Astrocyte (in vitro differentiated cells and primary cell): ENCODE measurements at regions not wholly inside any gene's neighbourhood (a gene's known extent, or its start where the extent isn't known, plus 50 kb on each side); places are given as distances from the start of the nearest gene placed in this dataset.

Experiments
- DNase-seq: peaks from one replicate; pipeline ENCODE4 v3.0.0-alpha.2; 2010; ENCODE audit warnings: low read depth
- FAIRE-seq: peaks from 2 replicates; lab custom pipeline; 2011; peaks lifted over from hg19 to GRCh38; lab: Jason Lieb, UNC
- H2AFZ ChIP-seq: 2 replicates; pipeline ENCODE4 v1.6.0; 2012; ENCODE audit warnings: low read depth, low read length, inconsistent platforms
- H3K27ac ChIP-seq: 2 replicates; pipeline ENCODE4 v1.5.1; 2011; ENCODE audit warnings: low read depth, low read length, inconsistent platforms
- H3K27me3 ChIP-seq: 2 replicates; pipeline ENCODE4 v1.6.0; 2011; ENCODE audit warnings: low read length, inconsistent platforms; ENCODE audit not compliant: insufficient read depth
- H3K36me3 ChIP-seq: 2 replicates; pipeline ENCODE4 v1.5.1; 2011; ENCODE audit warnings: low read length, inconsistent platforms; ENCODE audit not compliant: insufficient read depth
- H3K4me1 ChIP-seq: 2 replicates; pipeline ENCODE4 v1.5.1; 2011; ENCODE audit warnings: low read length, inconsistent platforms; ENCODE audit not compliant: insufficient read depth
- H3K4me2 ChIP-seq: 2 replicates; pipeline ENCODE4 v1.6.0; 2012; ENCODE audit warnings: low read length, inconsistent platforms
- H3K4me3 ChIP-seq: 2 replicates; pipeline ENCODE4 v1.5.1; 2011; ENCODE audit warnings: low read depth, mild to moderate bottlenecking, low read length, inconsistent platforms; ENCODE audit not compliant: insufficient read depth
- H3K79me2 ChIP-seq: 2 replicates; pipeline ENCODE4 v1.6.0; 2012; ENCODE audit warnings: mild to moderate bottlenecking, low read length, inconsistent platforms; ENCODE audit not compliant: insufficient read depth
- H3K9ac ChIP-seq: 2 replicates; pipeline ENCODE4 v1.6.0; 2012; ENCODE audit warnings: mild to moderate bottlenecking, low read length, inconsistent platforms
- H3K9me3 ChIP-seq: 2 replicates; pipeline ENCODE4 v1.5.1; 2012; ENCODE audit warnings: low read depth, mild to moderate bottlenecking, low read length, inconsistent platforms; ENCODE audit not compliant: insufficient read depth
- H4K20me1 ChIP-seq: 2 replicates; pipeline ENCODE4 v1.6.0; 2012; ENCODE audit warnings: low read length, inconsistent platforms; ENCODE audit not compliant: insufficient read depth
- H3K27ac Mint-ChIP-seq: one replicate; pipeline ENCODE4 v1.8.0; 2021; ENCODE audit warnings: mild to moderate bottlenecking, mixed read lengths; ENCODE audit not compliant: unreplicated experiment
- H3K27me3 Mint-ChIP-seq: one replicate; pipeline ENCODE4 v1.8.0; 2021; ENCODE audit warnings: low read depth, mixed read lengths; ENCODE audit not compliant: unreplicated experiment
- H3K36me3 Mint-ChIP-seq: one replicate; pipeline ENCODE4 v1.8.0; 2021; ENCODE audit warnings: low read depth, mixed read lengths; ENCODE audit not compliant: unreplicated experiment
- H3K4me1 Mint-ChIP-seq: one replicate; pipeline ENCODE4 v1.8.0; 2021; ENCODE audit warnings: low read depth, mixed read lengths; ENCODE audit not compliant: unreplicated experiment
- H3K4me3 Mint-ChIP-seq: one replicate; pipeline ENCODE4 v1.8.0; 2021; ENCODE audit warnings: mild to moderate bottlenecking, moderate library complexity, mixed read lengths; ENCODE audit not compliant: unreplicated experiment
- H3K9me3 Mint-ChIP-seq: one replicate; pipeline ENCODE4 v1.8.0; 2021; ENCODE audit warnings: mild to moderate bottlenecking, mixed read lengths; ENCODE audit not compliant: unreplicated experiment
- CTCF ChIP-seq: IDR thresholded peaks from 2 replicates; pipeline ENCODE4 v1.5.1; 2011; ENCODE audit warnings: low read depth, mild to moderate bottlenecking, inconsistent platforms, low read length, moderate library complexity; ENCODE audit not compliant: insufficient read depth
- EZH2 ChIP-seq: IDR thresholded peaks from 2 replicates; pipeline ENCODE4 v1.6.1; 2012; ENCODE audit warnings: mild to moderate bottlenecking, low read length, inconsistent platforms; ENCODE audit not compliant: insufficient read depth

- Mint-ChIP-seq H3K27ac (no peak overlapping the region), H3K4me1 (peaks cover 13% of the 10 kb centered on the region), H3K9me3 (no peaks in the 10 kb centered on the region), H3K36me3 (no peaks in the 10 kb centered on the region), H3K4me3 (no peak overlapping the region), H3K27me3 (no peaks in the 10 kb centered on the region)
- H3K9ac ChIP-seq, result no peak overlapping the region
- no peak overlapping the region for H3K4me2 ChIP-seq
- peaks cover 17% of the 10 kb centered on the region for H3K4me1 ChIP-seq
- no peak for TF ChIP-seq EZH2
- no peak for TF ChIP-seq CTCF
- no peaks in the 10 kb centered on the region for H3K9me3 ChIP-seq
- no peaks in the 10 kb centered on the region for H3K27me3 ChIP-seq
- DNase-seq (no peak), FAIRE-seq (no peak)
- H3K36me3 ChIP-seq, result no peaks in the 10 kb centered on the region
- no peak overlapping the region for H3K4me3 ChIP-seq
- H2AFZ ChIP-seq, result no peak overlapping the region
- H3K79me2 ChIP-seq, result no peaks in the 10 kb centered on the region
- H3K27ac ChIP-seq, result no peak overlapping the region
- H4K20me1 ChIP-seq, result no peaks in the 10 kb centered on the region
Observed at GRCh38 chr9:81080185-81080584, 609.2 kb downstream of the TLE1 start.

GRCh38 chr9:81079055-81079454, 610.3 kb downstream of the TLE1 start:
- Histone ChIP-seq H3K27me3 (no peaks in the 10 kb centered on the region), H3K79me2 (no peaks in the 10 kb centered on the region), H3K9ac (no peak overlapping the region), H3K4me3 (no peak overlapping the region), H3K4me2 (no peak overlapping the region), H2AFZ (no peak overlapping the region), H4K20me1 (no peaks in the 10 kb centered on the region), H3K4me1 (peaks cover 13% of the 10 kb centered on the region), H3K27ac (no peak overlapping the region), H3K36me3 (no peaks in the 10 kb centered on the region), H3K9me3 (no peaks in the 10 kb centered on the region)
- TF ChIP-seq CTCF, result no peak
- no peak for TF ChIP-seq EZH2
- DNase-seq (no peak), FAIRE-seq (no peak)
- H3K4me1 Mint-ChIP-seq, result peaks cover 11% of the 10 kb centered on the region
- H3K9me3 Mint-ChIP-seq, result no peaks in the 10 kb centered on the region
- H3K36me3 Mint-ChIP-seq, result no peaks in the 10 kb centered on the region
- H3K4me3 Mint-ChIP-seq, result no peak overlapping the region
- no peaks in the 10 kb centered on the region for H3K27me3 Mint-ChIP-seq
- H3K27ac Mint-ChIP-seq, result no peak overlapping the region

GRCh38 chr9:81078555-81078954, 610.8 kb downstream of the TLE1 start:
- no peaks in the 10 kb centered on the region for H3K9me3 Mint-ChIP-seq
- DNase-seq (no peak), FAIRE-seq (no peak)
- H3K36me3 ChIP-seq, result no peaks in the 10 kb centered on the region
- no peak overlapping the region for H2AFZ ChIP-seq
- H3K4me1 ChIP-seq, result peaks cover 10% of the 10 kb centered on the region
- no peaks in the 10 kb centered on the region for H4K20me1 ChIP-seq
- H3K27ac Mint-ChIP-seq, result no peak overlapping the region
- H3K9me3 ChIP-seq, result no peaks in the 10 kb centered on the region
- H3K4me3 Mint-ChIP-seq, result no peak overlapping the region
- H3K79me2 ChIP-seq, result no peaks in the 10 kb centered on the region
- peaks cover 7% of the 10 kb centered on the region for H3K4me1 Mint-ChIP-seq
- no peaks in the 10 kb centered on the region for H3K36me3 Mint-ChIP-seq
- H3K9ac ChIP-seq, result no peak overlapping the region
- H3K4me2 ChIP-seq, result no peak overlapping the region
- no peak overlapping the region for H3K27ac ChIP-seq
- H3K27me3 ChIP-seq, result no peaks in the 10 kb centered on the region
- no peaks in the 10 kb centered on the region for H3K27me3 Mint-ChIP-seq
- TF ChIP-seq CTCF (no peak), EZH2 (no peak)
- no peak overlapping the region for H3K4me3 ChIP-seq
